Neural progenitor cell (in vitro differentiated cells): ENCODE measurements at regions not wholly inside any gene's neighbourhood (a gene's known extent, or its start where the extent isn't known, plus 50 kb on each side); places are given as distances from the start of the nearest gene placed in this dataset.

Experiments
- EZH2 ChIP-seq: fragments of 200-600 bp; sonication (generic); IDR thresholded peaks from 2 replicates; pipeline ENCODE4 v1.6.1; 2017; ENCODE audit warnings: antibody characterized with exemption, mild to moderate bottlenecking, moderate library complexity
- EZH2phosphoT487 ChIP-seq: fragments of 200-600 bp; sonication (generic); IDR thresholded peaks from 2 replicates; pipeline ENCODE4 v1.6.1; 2017; ENCODE audit warnings: antibody characterized with exemption
- TF ChIP-seq, protein P1 (sequence below): fragments of 200-600 bp; sonication (generic); IDR thresholded peaks from 2 replicates; pipeline ENCODE4 v1.5.1; 2017; ENCODE audit warnings: antibody characterized with exemption, mild to moderate bottlenecking

DNA sequence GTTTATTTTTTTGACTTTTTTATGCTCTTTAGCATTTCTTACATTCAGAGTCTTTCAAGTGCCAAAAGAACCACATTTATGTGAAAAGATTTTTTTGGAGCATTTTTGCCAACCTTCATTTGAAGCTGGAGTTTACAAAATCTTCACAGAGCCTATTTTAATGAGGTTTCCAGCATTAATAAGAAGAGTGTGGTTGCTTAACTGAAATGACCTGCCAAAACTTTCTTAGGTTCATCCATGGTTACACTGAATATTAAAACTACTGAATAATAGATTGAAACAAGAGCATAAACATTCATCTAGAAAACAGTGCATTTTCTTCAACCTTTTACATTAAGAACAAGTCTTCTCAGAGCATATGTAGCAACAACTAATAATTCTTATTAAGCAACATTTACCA, 672.3 kb upstream of the CXADR start:
- TF ChIP-seq EZH2phosphoT487, result no peak
- TF ChIP-seq EZH2, result no peak
- TF ChIP-seq, protein P1, sequence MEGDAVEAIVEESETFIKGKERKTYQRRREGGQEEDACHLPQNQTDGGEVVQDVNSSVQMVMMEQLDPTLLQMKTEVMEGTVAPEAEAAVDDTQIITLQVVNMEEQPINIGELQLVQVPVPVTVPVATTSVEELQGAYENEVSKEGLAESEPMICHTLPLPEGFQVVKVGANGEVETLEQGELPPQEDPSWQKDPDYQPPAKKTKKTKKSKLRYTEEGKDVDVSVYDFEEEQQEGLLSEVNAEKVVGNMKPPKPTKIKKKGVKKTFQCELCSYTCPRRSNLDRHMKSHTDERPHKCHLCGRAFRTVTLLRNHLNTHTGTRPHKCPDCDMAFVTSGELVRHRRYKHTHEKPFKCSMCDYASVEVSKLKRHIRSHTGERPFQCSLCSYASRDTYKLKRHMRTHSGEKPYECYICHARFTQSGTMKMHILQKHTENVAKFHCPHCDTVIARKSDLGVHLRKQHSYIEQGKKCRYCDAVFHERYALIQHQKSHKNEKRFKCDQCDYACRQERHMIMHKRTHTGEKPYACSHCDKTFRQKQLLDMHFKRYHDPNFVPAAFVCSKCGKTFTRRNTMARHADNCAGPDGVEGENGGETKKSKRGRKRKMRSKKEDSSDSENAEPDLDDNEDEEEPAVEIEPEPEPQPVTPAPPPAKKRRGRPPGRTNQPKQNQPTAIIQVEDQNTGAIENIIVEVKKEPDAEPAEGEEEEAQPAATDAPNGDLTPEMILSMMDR, result no peak
